CD4-positive, alpha-beta T cell treated with Interferon alpha-2 for 1 hour (primary cell): ENCODE measurements at regions not wholly inside any gene's neighbourhood (a gene's known extent, or its start where the extent isn't known, plus 50 kb on each side); places are given as distances from the start of the nearest gene placed in this dataset.
"Not testable (repeated sequence)": the region's sequence is repeated elsewhere in the genome, so short reads cannot be mapped to it uniquely, and the experiment has no call there.

Experiments used
- DNase-seq, 2 donors: peaks; one replicate each; pipeline ENCODE4 v3.0.0-alpha.2; 2020 to 2022

DNA sequence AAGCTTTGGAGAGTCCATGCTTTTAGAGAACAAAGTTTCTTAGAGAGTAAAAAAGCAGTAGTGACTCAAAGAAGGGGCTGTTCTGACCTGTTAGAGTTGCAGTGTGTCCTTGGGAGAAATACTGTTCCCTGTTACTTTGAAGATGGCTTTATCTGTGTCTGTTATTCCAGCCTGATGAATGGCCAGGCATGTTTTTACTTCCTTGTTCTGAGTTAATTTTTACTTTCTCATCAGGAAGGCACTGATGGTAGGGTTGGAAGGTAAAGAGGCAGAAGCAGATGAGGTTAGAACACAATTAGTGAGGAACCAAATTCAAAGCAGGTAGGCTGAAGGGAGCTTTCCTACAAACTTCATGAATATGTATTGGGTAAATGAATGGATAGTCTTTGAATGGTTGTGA is 138.5 kb upstream of the PRKCQ start:
- no peak for DNase-seq

DNA sequence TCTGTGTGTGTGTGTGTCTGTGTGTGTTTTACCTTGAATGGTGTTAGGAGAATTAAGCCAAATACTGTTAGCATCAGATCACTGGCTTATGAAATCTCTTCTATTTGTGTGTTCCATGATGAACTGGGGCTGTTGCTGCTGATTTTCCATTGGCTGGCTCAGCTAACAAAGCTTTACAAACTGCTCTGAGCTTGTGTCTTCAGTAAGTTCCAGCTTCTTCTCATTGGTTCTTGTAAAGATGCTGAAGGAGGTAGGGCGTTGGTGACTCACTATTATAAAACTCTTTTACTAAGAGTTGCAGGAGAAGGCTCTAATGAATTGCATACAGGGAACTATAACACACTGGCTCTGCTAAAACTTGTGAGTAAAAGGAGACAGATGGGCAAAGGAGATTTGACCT is 136.4 kb upstream of the PRKCQ start:
- no peak for DNase-seq

DNA sequence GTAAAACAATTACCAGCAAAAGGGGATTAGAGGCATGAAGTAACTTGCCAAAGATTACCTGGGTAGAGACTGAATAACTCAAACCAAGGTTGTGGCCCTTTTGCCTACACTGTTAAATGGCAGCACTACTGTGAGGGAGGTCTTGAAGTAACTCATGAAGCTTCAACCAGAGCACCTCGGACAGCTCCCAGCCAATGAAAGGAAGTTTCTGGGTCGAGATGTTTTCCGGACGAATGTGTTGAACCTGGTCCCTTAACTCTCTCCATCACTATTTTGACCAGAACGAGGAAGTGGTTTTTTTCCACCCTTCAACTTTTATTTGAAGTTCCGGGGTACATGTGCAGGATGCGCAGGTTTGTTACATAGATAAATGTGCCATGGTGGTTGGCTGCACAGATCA is 133.6 kb upstream of the PRKCQ start:
- DNase-seq, result peak in 1 of 2 donors; percentile 2

- DNase-seq, result no peak
These were observed 133.0 kb upstream of the PRKCQ start for GRCh38 chr10:6713120-6713519.

GRCh38 chr10:6711881-6712280 is 131.8 kb upstream of the PRKCQ start:
- DNase-seq, result no peak

- DNase-seq, result no peak
These were observed 131.3 kb upstream of the PRKCQ start for GRCh38 chr10:6711408-6711841.

DNA sequence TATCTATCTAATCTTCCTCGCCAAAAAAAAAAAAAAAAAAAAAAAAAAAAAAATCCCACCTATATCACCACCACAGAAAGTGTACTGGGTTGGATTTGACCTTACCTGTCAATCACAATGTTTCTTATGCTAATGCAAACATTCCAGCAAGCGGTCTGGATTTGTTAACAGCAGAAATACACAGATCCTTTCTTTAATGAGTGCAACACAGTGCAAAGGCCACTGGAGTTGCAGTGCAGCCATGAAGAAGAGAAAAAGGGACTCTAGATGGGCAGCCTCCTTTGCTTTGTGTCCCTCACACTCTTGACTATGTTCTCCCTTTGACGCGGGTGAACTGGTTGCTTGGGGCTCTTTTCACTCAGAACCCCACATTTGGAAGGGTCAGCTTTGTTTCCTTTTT is 127.3 kb upstream of the PRKCQ start:
- DNase-seq, result no peak

DNA sequence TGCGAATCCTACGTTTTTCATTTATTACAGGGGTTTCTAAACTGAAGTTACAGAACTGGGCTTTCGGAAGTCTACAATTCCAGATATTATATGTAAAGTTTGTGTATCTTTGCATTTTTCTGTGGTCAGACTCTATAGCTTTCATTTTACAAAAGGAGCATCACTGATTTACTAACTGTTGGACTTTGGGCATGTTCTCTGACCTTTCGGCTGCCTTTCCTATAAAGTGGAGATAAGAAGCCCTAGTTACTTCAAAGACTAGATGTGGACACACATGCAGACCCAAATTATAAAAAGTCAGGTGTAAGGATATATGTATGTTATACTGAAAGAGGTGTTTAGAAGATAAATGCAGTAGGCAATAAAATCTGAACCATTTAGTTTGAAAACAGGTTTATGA is 126.6 kb upstream of the PRKCQ start:
- no peak for DNase-seq

- no peak for DNase-seq
These were observed 124.8 kb upstream of the PRKCQ start for GRCh38 chr10:6704896-6705295.

DNA sequence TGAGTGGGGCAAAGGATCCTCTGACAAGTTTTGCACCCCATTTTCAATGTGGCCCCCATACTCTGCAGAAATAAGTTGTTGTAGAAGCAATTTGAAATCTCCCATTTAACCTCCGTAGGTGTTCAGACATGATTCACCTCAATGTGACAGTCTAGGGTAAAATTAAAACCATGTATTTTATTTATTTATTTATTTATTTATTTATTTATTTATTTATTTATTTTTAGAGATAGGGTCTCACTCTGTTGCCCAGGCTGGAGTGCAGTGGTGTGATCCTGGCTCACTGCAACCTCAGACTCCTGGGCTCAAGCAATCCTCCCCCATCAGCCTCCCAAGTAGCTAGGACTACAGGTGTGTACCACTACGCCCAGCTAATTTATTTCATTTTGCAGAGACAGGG is 122.8 kb upstream of the PRKCQ start:
- DNase-seq, result not testable (repeated sequence)

GRCh38 chr10:6702030-6702429 is 122.0 kb upstream of the PRKCQ start:
- no peak for DNase-seq

DNA sequence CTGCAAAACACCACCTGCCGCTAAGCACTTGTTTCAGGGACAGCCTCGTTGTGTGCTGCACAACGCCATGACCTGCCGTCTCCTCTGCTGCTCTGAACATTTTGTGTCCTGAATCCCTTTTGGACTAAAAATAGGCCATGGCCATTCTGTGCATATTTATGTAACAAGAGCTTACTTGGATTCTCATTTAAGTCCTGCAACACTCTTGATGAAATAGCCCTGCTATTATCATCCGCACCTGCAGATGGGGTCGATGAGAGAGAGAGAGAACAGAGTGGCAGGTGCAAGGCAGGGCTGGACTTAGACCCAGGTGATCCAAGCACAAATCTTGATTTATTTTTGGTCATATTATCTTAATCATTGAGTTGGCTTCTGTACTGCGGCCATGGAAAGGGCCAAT is 121.2 kb upstream of the PRKCQ start:
- no peak for DNase-seq

DNA sequence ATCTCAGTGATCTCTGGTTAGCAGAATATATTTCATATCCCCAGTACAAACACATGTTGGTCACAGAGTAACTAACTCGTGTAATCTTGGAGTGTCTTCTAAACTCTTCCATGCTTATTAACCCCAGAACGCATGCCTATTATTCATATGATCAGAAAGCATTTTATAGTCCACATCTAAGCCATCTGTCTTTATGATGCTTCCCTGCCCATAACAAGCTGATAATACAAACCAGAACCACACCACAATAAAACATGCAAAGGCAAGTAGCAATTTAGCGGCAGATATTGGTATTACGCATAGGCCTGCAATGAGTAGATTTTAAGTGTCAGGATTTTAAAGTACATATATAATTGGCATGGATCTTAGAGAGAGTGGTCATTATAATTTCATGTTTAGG is 120.0 kb upstream of the PRKCQ start:
- no peak for DNase-seq

- DNase-seq, result no peak
These were observed 119.3 kb upstream of the PRKCQ start for GRCh38 chr10:6699336-6699735.

GRCh38 chr10:6695519-6695918 is 115.4 kb upstream of the PRKCQ start:
- no peak for DNase-seq

DNA sequence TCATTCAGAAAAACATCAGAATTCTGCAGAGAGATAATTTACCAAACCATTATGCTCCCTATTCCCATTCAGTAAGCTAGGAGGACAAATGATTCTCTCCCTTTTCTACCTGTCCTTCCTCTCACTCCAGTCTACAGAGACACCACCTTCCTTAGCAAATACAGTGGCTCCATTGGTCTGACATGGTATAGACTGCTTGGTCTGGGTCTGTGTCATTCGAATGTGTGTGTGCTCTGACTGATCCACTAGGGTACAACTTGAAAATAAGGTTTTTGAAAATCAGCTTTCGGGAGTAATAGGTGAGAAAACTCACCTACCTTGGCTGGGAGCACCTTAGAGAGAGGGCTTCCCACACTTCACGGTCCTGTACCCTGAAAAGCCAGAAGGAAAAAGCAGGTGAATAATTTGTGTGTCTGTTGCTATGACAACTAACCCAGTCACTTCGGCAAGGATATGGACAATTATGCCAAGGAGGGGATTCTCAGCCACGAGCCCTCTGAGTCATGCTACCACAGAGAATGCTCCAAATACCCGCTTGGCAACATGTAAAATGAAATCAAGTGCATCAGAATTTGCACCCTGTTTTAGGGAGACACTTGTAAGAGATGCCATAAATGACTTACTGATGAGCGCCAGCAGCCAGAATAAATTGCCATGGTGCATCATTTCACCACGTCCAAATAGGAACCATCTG is 114.5 kb upstream of the PRKCQ start:
- no peak for DNase-seq

DNA sequence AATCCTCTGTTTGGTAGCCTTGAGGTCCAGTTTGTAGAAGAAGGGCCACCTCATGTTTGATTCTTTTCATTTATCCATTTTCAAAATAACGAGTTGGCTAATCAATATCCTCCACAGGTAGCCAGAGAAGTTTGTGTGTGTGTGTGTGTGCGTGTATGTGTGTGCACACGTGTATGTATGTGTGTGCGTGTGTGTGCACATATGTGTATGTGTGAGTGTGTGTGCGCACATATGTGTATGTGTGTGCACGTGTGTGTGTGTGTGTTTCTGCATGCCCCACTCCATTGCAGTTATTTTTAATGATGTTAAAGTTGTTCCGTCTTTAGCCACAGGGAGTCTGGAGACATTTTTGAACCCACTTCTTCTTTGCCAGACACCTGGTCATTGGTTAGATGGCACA is 112.8 kb upstream of the PRKCQ start:
- no peak for DNase-seq

DNA sequence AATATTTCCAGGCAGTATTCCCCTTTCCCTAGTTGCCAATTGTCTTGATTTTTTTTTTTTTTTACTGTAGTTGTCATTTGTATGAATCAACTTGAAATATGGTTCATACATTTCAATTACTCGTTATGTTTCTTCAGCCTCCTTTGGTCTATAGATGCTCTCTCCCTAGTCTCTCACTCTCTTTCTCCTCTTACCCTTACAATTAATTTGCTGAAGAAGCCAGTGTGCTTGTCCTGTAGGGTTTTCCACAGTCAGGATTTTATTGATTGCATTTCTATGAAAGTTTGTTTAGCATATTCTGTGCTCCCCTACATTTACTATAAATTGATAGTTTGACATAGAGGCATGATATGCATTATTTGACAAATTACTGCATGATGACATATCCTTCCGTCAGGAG is 112.0 kb upstream of the PRKCQ start:
- no peak for DNase-seq

- DNase-seq, result no peak
These were observed 109.0 kb upstream of the PRKCQ start for GRCh38 chr10:6689036-6689435.

DNA sequence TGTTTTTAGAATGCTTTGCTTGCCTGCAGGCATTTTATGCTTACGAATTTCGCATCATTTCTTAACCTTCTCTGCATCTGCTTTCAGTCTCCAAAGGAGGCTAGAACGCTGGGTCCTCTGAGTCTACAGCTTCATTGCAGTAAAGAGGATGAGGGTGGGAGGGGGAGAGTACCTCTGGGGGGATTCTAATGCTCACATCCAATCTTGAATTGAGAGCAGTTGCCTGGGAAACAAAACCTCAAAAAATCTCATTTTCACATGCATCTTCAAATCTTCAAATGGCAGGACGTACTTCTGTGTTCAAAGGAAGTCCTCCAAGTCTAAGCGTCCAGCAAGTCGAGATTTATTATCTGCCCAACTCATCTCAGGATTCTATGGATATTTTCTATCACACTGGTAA is 100.7 kb upstream of the PRKCQ start:
- no peak for DNase-seq

DNA sequence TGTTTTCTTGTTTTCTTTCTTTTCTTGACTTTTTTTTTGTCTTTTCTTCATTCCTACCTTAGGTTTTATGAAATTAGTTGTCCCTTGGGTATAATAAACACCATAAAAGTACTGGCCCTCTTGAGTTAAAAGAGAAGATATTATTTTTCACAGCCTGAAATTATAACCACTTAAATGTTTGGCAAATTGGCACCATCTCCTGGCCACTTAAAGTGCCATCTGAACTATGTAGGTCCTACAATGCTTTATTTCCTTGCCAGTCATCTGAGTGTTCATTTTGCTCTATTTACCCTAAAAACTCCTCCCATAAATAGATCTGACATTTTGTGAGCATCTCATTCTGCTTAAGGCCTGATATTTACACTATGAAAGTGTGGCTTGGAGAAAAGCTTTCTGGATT is 98.9 kb upstream of the PRKCQ start:
- DNase-seq, result no peak

DNA sequence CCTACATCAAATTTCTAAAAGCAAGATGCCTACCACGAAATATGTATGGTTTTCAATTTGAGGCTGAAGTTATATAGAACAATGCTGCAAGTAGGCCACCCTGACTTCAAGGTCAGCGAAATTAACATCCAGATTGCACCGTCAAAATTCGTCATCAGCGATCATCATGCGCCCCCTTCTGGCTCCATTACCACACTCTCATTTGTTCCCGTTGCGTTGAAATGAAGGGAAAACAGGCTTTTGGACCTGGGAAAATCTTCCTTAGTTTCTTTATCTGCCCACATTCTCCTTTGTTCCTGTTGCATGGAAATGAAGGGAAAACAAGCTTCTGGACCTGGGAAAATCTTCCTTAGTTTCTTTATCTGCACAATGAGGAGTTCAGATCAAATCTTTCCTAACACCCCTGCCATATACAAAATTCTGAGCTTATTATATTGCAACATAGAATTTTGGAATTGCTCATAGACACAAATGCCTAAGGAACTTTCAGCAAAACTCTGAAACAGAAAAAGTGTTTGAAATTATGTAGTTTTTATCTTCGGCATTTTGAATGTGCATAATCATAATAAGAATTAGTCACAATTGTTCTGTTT is 98.2 kb upstream of the PRKCQ start:
- DNase-seq, result peak; percentile 51 to 68

DNA sequence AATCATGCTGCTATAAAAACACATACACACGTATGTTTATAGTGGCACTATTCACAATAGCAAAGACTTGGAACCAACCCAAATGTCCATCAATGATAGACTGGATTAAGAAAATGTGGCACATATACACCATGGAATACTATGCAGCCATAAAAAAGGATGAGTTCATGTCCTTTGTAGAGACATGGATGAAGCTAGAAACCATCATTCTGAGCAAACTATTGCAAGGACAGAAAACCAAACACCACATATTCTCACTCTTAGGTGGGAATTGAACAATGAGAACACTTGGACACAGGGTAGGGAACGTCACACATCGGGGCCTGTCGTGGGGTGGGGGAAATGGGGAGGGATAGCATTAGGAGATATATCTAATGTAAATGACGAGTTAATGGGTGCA is 97.1 kb upstream of the PRKCQ start:
- DNase-seq, result not testable (repeated sequence)

DNA sequence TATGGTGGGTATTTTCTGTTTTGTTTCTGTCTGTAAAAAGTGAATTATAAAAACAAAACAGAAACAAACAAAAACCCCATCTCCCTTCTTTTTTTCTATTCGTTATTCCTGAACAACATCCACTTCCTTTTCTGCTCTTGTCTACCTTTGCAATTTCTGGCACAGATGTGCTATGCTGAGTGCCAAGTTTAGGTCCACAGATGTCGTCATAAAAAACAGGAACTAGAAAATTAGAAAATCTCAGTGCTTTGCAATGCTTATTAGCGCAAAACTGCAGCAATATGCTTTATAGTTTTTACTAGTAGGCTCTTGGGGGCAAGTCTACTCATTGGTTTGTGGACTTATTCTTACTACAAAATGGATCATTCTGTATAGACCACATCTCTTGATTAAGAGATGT is 94.2 kb upstream of the PRKCQ start:
- DNase-seq, result no peak

- DNase-seq, result no peak
These were observed 91.9 kb upstream of the PRKCQ start for GRCh38 chr10:6671976-6672375.
